ENCODE measurements at regions not wholly inside any gene's neighbourhood (a gene's known extent, or its start where the extent isn't known, plus 50 kb on each side); places are given as distances from the start of the nearest gene placed in this dataset.
A peak's percentile ranks its signal among the peaks of the same experiment; 100 is the strongest.

DNA sequence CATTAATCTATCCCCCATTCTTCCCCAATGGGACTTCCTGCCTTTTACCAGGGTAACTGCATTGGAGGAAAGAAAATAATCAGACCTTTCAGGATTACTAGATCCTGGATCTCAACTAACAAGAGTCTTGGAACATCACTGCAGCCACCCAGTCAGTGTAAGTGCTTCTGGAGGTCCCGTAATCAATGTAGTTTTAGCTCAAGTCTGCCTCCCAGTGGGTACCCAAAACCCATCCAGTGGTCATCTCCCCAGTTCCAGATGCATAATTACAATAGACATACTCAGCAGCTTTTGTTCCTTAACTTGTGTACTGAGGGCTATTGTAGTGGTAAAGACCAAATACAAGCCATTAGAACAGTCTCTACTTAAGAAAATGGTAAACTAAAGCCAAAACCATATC lies 319.1 kb downstream of the GPATCH2 start:
- peak; percentile 43 for DNase-seq (ENCODE audit: low read depth)

- DNase-seq (ENCODE audit: low read depth): no peak
These were observed 319.6 kb downstream of the GPATCH2 start for GRCh38 chr1:217311269-217311668.

DNA sequence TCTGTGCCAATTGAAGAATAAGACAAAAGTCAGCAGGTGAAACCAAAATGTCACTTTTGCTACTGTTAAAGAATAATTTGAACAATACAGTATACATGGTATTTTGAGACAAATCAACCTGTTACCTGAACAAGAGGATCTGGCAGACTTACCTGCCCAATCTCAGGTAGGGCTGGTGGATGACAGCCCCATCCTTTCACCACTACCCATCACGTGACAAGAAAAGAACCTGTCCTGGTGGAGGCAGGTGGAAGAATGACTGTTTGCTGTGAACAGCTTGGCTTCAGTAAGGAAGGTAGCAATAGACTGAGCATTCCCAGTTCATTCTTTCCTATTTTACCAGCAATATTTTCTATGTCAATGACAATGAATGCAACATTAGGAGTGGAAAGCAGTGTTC lies 349.6 kb downstream of the GPATCH2 start:
- no peak for DNase-seq (ENCODE audit: low read depth)

DNA sequence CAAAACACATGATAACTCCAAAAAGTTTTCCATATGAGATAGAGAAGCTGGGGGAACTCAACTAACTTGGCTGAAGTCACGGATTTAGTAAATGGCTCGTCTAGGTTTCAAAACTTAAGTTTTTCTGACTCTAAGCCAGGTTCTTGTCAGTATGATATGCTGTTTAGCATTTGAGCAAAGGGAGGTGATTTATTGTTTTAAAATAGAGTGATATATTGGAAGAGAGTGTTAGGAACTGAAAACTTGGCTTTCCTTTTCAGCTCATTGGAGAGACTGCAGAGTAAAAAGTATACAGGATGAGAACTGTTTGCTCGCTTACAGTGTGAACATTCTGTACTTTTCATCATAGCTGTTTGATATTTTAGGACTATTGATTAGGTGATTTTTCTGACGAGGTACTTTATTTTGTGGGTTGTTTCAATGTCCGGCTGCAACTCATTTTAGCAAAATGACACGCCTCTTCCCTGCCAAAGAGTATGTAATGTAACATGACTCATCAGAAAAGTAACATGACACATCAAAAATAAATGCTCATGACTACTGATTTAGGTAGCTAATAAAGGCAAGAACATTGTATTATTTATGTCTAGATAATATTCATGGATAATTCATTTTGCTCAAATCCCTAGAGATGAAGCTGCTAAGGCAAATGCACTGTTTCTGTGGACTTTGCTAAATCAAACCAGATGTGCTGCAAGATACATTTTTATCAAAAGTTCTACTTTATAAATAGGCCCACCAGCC lies 355.1 kb downstream of the GPATCH2 start:
- peak; percentile 85 for DNase-seq (ENCODE audit: low read depth)

GRCh38 chr1:217274927-217275654 lies 355.8 kb downstream of the GPATCH2 start:
- peak; percentile 88 for DNase-seq (ENCODE audit: low read depth)

GRCh38 chr1:217274416-217274815 lies 356.5 kb downstream of the GPATCH2 start:
- peak; percentile 65 for DNase-seq (ENCODE audit: low read depth)

DNA sequence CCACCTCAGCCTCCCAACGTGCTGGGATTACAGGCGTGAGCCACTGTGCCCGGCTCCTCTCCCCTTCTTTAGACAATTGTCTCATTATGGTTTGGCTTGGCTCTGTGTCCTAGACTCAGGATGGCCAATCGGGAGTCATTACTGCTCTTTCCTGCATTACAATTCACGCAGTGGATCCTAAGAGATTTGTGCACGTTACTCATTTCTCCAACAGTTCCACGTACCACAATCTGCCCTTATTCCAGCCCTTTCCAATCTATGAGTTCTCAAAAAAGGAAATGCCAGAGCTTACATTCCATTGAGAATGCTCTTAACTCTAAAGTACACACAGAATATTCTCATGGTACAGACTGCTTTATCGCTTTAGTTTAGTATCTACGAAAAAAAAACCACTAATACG lies 357.0 kb downstream of the GPATCH2 start:
- DNase-seq (ENCODE audit: low read depth): peak; percentile 78

DNA sequence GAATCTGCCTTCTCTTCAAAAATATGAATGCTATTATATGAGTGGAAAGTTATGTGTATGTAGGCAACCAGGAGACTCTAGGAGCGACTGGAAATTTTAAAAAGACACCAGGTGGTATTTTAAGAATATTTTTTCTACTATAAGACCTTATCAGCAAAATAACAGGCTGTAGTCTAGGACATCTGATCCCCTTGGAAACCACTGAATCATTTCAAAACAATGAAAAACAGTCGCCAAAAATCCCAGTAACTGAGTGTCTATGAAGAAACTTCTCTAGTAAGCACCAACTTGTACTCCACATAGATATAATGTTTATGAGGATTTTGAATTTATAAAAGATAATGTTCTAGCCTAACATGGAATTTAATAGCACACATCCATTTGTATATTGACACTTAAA lies 358.5 kb downstream of the GPATCH2 start:
- peak; percentile 84 for DNase-seq (ENCODE audit: low read depth)

GRCh38 chr1:217270101-217270500 lies 360.8 kb downstream of the GPATCH2 start:
- no peak for DNase-seq (ENCODE audit: low read depth)

- DNase-seq (ENCODE audit: low read depth): no peak
These were observed 362.8 kb downstream of the GPATCH2 start for GRCh38 chr1:217268058-217268457.

DNA sequence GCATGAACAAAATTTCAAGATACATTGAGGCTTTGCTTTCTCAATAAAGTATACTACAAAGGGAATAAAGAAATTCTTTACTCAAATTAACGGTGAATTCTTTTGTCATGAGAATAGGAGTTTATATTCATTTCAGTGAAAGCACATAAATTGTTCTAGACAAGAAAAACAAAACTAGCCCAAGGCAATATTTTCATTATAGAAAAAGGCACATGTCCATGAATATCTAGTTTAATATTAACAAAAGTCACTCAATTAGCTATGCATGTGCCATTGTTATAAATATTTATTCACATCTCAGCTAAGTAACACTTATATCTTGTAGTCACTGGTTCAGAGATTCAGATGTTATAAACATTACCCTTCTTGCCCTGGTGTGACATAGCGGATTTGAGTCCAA lies 369.3 kb downstream of the GPATCH2 start:
- DNase-seq (ENCODE audit: low read depth): no peak

GRCh38 chr1:217260676-217261075 lies 370.2 kb downstream of the GPATCH2 start:
- no peak for DNase-seq (ENCODE audit: low read depth)

- peak; percentile 9 for DNase-seq (ENCODE audit: low read depth)
These were observed 376.9 kb downstream of the GPATCH2 start for GRCh38 chr1:217253985-217254384.

- DNase-seq (ENCODE audit: low read depth): no peak
These were observed 377.5 kb downstream of the GPATCH2 start for GRCh38 chr1:217253351-217253750.

DNA sequence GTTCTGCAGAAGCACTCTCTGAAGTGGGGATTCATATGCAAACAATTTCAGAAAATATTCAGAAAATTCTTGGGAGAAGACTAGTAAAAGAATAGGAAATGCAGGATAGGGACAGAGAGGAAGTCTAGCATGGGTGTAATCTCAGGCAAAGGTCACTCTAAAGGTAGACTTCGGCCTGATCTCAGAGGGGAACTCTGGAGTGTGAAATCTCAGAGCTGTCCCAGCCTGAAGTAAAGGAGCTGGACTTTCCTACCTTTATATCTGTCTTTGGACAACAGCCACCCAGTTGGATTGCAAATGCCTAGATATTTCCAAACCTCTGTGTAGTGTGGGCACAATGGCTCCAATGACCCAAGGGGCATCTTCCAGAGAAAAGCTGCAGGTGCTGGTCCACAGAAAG lies 379.8 kb downstream of the GPATCH2 start:
- no peak for DNase-seq (ENCODE audit: low read depth)

DNA sequence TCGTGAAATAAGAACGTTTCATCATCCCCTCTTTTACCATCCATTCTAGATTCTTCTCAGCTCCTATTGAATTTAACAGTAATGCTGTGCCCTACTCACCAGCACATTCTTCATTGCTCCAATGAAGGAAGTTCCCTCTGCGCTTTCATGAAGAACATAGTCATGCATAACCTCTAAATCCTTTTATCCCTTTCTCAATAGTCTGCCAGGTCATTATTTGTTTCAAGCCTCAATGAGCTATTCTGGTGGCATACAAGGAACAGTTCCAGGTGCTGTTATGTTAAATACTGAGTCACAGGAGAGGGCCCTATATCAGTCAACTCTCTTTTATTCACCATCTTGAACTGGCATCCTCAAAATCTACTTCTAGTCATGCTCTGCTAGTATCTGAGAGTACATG lies 381.0 kb downstream of the GPATCH2 start:
- DNase-seq (ENCODE audit: low read depth): no peak

DNA sequence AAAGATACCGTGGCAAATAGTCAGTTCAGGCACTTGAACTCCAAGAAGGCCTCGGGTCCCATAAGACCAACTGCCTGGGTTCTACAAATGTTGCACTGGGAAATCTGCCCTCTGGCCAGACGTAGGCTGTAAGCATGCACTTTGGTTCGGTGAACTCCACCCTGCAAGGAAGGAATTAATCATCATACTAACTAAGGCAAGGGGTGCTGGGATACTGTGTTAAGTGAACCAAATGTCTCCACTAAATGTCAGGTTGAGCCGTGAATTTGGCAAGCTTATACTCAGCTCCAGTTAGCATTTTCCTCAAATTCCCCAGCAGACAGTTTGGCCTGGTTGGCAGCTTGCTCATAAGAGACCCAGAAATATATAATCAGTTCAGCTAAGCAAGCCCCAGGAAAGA lies 385.9 kb downstream of the GPATCH2 start:
- no peak for DNase-seq (ENCODE audit: low read depth)

DNA sequence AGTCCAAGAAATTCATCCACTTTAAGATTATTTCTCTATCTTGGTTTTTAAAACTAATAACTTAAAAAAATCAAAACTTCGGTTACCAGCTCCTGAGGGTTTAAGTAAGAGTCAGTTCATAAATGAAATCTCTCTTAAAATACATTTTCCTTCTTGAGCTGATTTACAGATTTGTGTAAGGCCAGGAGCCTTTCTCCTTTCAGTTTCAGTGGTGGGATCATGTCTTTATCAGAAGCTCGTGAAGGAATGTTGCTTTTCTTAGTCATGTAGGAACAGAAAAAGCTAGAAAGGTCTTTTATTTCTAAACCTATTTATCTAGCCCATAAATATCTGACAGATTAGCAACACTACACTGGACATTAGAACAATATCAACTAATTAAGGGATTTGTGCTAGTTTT lies 390.2 kb downstream of the GPATCH2 start:
- DNase-seq (ENCODE audit: low read depth): peak; percentile 7

- DNase-seq (ENCODE audit: low read depth): no peak
These were observed 391.9 kb downstream of the GPATCH2 start for GRCh38 chr1:217238945-217239344.

DNA sequence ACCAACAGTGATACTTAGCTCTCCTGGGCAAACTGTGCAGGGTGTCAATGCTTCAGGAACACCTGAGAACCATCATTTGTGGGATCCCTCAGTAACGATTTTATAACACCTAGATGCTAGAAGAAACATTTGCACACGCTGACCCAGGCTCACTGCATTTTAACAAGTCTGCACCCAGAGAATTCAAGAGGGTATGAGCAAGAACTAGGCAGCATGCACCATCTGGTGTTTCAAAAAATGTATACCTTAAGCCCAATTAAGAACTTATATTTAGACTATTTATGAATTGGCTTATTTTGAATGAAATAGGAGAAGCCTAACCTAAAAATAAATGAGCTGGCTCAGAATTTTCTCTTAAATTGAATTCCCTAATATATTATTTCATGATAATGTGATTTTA lies 400.5 kb downstream of the GPATCH2 start:
- DNase-seq (ENCODE audit: low read depth): no peak

GRCh38 chr1:217228689-217229088 lies 402.2 kb downstream of the GPATCH2 start:
- DNase-seq (ENCODE audit: low read depth): no peak

DNA sequence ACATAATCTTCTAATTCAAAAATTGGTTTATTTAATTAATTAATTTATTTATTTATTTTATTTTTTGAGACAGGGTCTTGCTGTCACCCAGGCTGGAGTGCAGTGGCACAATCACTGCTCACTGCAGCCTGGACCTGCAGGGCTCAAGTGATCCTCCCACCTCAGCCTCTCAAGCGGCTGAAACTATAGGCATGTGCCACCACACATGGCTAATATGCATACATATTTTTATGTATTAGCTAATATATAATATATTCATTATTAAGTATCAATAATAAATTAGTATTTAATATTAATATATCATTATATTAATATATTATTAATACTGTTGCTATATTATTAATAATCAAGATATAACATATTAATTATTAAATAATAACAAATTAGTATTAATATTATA lies 406.7 kb downstream of the GPATCH2 start:
- no peak for DNase-seq (ENCODE audit: low read depth)

GRCh38 chr1:217214551-217214950 lies 416.3 kb downstream of the GPATCH2 start:
- DNase-seq (ENCODE audit: low read depth): peak; percentile 0

- no peak for DNase-seq (ENCODE audit: low read depth)
These were observed 419.4 kb downstream of the GPATCH2 start for GRCh38 chr1:217211486-217211885.
